Tibial artery (tissue), 4 donors: ENCODE measurements at regions not wholly inside any gene's neighbourhood (a gene's known extent, or its start where the extent isn't known, plus 50 kb on each side); places are given as distances from the start of the nearest gene placed in this dataset.

ENCODE experiments used
- DNase-seq, 2 donors: peaks; one replicate each; pipeline ENCODE4 v3.0.0-alpha.2; 2019
- H3K27ac ChIP-seq, 2 donors: fragments of 200-600 bp; sonication (generic) in 1 of 2; 1 replicate in 1 of 2; 2 replicates in 1 of 2; pipeline ENCODE4 v1.5.1; 2018 to 2019; ENCODE audit warnings: mild to moderate bottlenecking in 1 of 2
- H3K27me3 ChIP-seq, 2 donors: fragments of 200-600 bp; sonication (generic) in 1 of 2; one replicate each; pipeline versions ENCODE4 v1.5.1 to v1.6.0; 2016 to 2019
- H3K36me3 ChIP-seq, 3 donors: fragments of 200-600 bp; sonication (generic) in 2 of 3; one replicate each; pipeline ENCODE4 v1.5.1; 2016 to 2019; ENCODE audit warnings: mild to moderate bottlenecking in 2 of 3
- H3K4me1 ChIP-seq, 4 donors: fragments of 200-600 bp; sonication (generic) in 2 of 4; 1 replicate in 3 of 4; 2 replicates in 1 of 4; pipeline ENCODE4 v1.5.1; 2016 to 2019
- H3K4me3 ChIP-seq, 2 donors: fragments of 200-600 bp; sonication (generic) in 1 of 2; 1 replicate in 1 of 2; 2 replicates in 1 of 2; pipeline ENCODE4 v1.5.1; 2018 to 2019; ENCODE audit warnings: mild to moderate bottlenecking in 2 of 2
- H3K9me3 ChIP-seq, 3 donors: fragments of 200-600 bp; sonication (generic) in 1 of 3; one replicate each; pipeline ENCODE4 v1.5.1; 2016 to 2019
- intact Hi-C: fragments of 100-400 bp; cut with DNase I; formaldehyde crosslinking; loops from one replicate; pipeline ENCODE4 v1.15.0; 2023; ENCODE audit warnings: low total_unique reads
- TF ChIP-seq, protein P1 (sequence below), 2 experiments: fragments of 200-600 bp in 1 of 2; fragments of 450-650 bp in 1 of 2; IDR thresholded peaks; one replicate each; pipeline ENCODE4 v1.5.1; 2017 to 2019; ENCODE audit warnings: antibody characterized with exemption in 2 of 2, mild to moderate bottlenecking in 1 of 2, moderate library complexity in 1 of 2

DNA sequence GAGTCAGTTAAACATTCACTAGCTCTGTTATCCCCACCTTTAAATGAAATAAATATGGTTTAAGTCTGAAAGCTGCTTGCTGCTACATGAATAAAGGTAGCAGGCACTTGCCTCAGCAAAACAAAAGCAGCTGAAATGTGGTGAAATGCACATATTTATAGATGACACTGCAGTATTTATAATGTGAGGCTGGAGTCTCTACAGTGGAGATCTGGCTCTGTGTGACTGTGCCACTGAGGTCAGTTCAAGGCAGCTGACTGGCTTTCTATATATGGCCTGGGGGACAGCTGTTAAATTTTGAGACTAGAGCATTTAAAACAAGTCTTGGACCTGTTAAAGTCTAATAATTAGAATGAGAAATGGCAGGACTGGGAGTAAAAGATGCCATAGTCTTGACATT, 859.6 kb upstream of the SEMA6A start:
- Histone ChIP-seq H3K27ac (no peak overlapping the region), H3K4me1 (no peaks in the 10 kb centered on the region), H3K36me3 (no peaks in the 10 kb centered on the region), H3K4me3 (no peak overlapping the region), H3K27me3 (no peaks in the 10 kb centered on the region), H3K9me3 (no peaks in the 10 kb centered on the region)
- TF ChIP-seq, protein P1, sequence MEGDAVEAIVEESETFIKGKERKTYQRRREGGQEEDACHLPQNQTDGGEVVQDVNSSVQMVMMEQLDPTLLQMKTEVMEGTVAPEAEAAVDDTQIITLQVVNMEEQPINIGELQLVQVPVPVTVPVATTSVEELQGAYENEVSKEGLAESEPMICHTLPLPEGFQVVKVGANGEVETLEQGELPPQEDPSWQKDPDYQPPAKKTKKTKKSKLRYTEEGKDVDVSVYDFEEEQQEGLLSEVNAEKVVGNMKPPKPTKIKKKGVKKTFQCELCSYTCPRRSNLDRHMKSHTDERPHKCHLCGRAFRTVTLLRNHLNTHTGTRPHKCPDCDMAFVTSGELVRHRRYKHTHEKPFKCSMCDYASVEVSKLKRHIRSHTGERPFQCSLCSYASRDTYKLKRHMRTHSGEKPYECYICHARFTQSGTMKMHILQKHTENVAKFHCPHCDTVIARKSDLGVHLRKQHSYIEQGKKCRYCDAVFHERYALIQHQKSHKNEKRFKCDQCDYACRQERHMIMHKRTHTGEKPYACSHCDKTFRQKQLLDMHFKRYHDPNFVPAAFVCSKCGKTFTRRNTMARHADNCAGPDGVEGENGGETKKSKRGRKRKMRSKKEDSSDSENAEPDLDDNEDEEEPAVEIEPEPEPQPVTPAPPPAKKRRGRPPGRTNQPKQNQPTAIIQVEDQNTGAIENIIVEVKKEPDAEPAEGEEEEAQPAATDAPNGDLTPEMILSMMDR (IDR thresholded peaks at IDR 0.05) = no peak
- intact Hi-C loops = no loop called here
- no peak for DNase-seq

DNA sequence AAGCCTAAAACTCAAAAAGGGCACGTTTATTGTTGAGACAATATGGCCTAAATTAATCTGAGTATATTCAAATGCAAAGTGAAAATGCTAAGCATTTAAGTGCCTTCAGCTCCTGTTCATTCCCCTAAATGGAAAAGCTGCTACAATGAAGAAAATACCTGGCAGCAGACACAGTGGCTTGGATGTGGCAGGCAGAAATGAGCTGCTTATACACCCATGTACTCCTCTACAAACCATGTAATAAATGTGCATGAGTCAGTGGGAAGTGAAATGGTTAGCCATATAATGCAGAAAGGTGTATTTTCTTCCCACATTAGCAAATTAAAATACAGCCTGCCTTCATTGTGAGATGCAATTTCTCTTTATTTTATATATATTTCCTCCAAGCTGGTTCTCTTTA, 859.2 kb upstream of the SEMA6A start:
- Histone ChIP-seq H3K36me3 (no peaks in the 10 kb centered on the region), H3K27ac (no peak overlapping the region), H3K9me3 (no peaks in the 10 kb centered on the region), H3K4me3 (no peak overlapping the region), H3K27me3 (no peaks in the 10 kb centered on the region), H3K4me1 (no peaks in the 10 kb centered on the region)
- no peak for DNase-seq
- TF ChIP-seq, protein P1 (IDR thresholded peaks at IDR 0.05) = no peak
- intact Hi-C loops = no loop called here

DNA sequence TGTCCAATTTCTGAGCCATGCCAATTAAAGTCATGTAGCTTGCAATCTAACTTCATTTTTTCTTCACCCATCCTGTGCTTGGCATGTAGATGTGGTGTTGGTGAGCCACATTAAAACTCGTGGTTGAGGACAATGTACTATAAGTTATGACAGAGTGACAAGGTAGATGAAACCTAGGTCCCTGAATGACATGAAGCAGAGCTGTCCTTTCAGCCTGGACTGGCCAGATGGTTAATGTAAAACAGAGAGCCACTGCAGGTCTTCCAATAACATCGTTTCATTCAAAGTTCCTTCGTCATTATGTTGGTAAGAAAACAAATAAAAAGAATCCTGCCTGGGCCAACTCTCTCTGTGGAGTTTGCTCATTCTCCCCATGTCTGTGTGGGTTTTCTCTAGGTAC, 856.5 kb upstream of the SEMA6A start:
- DNase-seq = no peak
- Histone ChIP-seq H3K9me3 (no peaks in the 10 kb centered on the region), H3K4me3 (no peak overlapping the region), H3K36me3 (no peaks in the 10 kb centered on the region), H3K27ac (no peak overlapping the region), H3K27me3 (no peaks in the 10 kb centered on the region), H3K4me1 (no peaks in the 10 kb centered on the region)
- intact Hi-C loops = no loop called here
- TF ChIP-seq, protein P1 (IDR thresholded peaks at IDR 0.05) = no peak

DNA sequence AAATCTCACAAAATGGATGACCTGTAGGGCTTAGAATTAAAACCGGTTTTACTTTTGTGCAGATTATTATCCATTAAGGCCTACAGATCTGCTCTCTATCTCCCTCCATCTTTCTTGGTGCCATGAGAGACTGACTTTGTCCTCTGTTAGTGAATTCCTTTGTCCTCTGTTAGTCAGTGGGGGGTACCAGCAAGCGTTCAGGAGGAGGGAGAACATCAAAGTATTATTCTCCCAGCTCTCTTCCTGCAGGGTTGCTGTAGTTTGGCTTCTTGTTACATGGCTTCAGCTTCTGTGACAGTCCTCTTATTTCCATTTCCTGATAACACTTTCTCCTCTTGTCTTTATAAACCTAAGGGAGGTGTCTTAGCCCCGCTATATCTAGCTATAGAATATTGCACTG, 850.5 kb upstream of the SEMA6A start:
- DNase-seq = no peak
- no peaks in the 10 kb centered on the region for H3K4me1 ChIP-seq
- intact Hi-C loops = no loop called here

GRCh38 chr5:117424559-117424958, 849.9 kb upstream of the SEMA6A start:
- intact Hi-C loops = no loop called here
- TF ChIP-seq, protein P1 (IDR thresholded peaks at IDR 0.05) = no peak
- Histone ChIP-seq H3K27me3 (no peaks in the 10 kb centered on the region), H3K36me3 (no peaks in the 10 kb centered on the region), H3K27ac (no peak overlapping the region), H3K9me3 (no peaks in the 10 kb centered on the region), H3K4me1 (no peaks in the 10 kb centered on the region), H3K4me3 (no peak overlapping the region)
- DNase-seq = no peak

More for the DNA sequence above, 850.5 kb upstream of the SEMA6A start:
- H3K27ac ChIP-seq = no peak overlapping the region
- no peaks in the 10 kb centered on the region for H3K36me3 ChIP-seq
- TF ChIP-seq, protein P1 (IDR thresholded peaks at IDR 0.05) = no peak
- H3K9me3 ChIP-seq = no peaks in the 10 kb centered on the region
- H3K27me3 ChIP-seq = no peaks in the 10 kb centered on the region
- no peak overlapping the region for H3K4me3 ChIP-seq

DNA sequence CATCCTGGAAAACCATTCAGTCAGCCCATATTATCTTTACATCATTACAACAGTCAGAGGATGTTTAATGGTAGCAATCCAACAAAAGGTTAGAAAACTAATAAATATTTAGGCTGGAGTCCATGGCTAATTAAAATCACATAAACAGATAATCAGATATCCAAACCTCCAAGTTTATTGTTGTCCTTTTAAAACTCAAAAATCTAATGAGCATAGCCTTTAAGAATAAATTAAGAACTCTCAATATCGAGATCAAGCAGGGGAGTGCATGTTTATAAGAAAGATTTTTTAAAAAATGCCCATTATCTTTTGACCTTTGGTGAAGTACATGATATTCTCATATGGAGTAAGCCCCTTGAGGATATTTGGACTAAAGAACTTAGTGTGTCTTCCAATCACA, 842.9 kb upstream of the SEMA6A start:
- Histone ChIP-seq H3K27ac (no peak overlapping the region), H3K4me1 (no peaks in the 10 kb centered on the region), H3K36me3 (no peaks in the 10 kb centered on the region), H3K9me3 (no peaks in the 10 kb centered on the region), H3K27me3 (no peaks in the 10 kb centered on the region), H3K4me3 (no peak overlapping the region)
- intact Hi-C loops = no loop called here
- DNase-seq = no peak
- TF ChIP-seq, protein P1 (IDR thresholded peaks at IDR 0.05) = no peak
